ENCODE measurements at regions not wholly inside any gene's neighbourhood (a gene's known extent, or its start where the extent isn't known, plus 50 kb on each side); places are given as distances from the start of the nearest gene placed in this dataset.
"Not testable (repeated sequence)": the region's sequence is repeated elsewhere in the genome, so short reads cannot be mapped to it uniquely, and the experiment has no call there.

DNA sequence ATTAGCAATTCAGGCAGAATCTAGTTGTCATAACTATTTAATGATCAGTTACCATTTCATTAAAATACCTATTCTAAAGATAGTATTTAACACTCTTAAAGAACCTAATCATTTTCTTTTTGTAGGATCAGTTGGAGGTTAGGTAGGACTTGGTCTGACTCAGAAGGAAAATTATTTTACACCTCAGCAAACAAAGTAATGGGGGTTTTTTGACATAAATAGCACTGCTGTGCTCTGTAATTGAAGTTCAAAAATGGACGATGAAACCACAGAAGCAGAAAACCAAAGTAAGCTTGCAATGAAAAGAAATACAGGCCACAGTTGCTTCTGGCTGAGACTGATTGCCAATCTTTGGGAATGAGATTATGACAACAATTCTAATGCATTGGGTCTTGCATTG is 187.0 kb upstream of the TRPM3 start:
- Histone ChIP-seq H3K27me3 (ENCODE audit: control insufficient read depth in 3 of 3, insufficient read depth in 3 of 3, low read length in 3 of 3) (no peaks in the 10 kb centered on the region), H3K36me3 (ENCODE audit: control insufficient read depth in 3 of 3, insufficient read depth in 3 of 3, low read length in 3 of 3) (no peaks in the 10 kb centered on the region), H3K27ac (ENCODE audit: low read depth, low read length) (no peak overlapping the region), H3K4me1 (ENCODE audit: control insufficient read depth in 3 of 3, insufficient read depth in 3 of 3, low read length in 3 of 3) (no peaks in the 10 kb centered on the region), H3K9ac (ENCODE audit: low read depth in 1 of 3, low read length in 3 of 3) (no peak overlapping the region), H3K9me3 (ENCODE audit: control insufficient read depth in 3 of 3, low read length in 3 of 3) (no peaks in the 10 kb centered on the region), H3K4me3 (ENCODE audit: low read length in 3 of 3) (no peak overlapping the region)

DNA sequence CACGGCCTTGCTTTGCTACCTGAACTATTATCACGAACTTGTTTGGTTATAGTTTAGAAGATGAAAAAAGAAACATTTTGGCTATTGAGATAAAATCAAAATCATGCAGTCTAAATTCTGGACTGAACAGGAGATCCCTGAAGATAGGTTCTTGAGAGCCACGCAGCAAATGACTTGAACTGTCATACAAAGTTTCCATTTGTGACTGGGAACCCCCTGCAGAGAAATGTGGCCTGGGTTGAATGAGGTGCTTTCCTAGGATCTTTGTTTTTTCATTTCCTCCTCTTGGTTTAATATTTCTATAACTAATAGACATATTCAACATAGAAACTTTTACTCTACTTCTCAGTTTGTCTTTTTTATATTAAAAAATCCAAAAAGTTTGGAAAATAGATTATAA is 184.7 kb upstream of the TRPM3 start:
- Histone ChIP-seq H3K36me3 (ENCODE audit: control insufficient read depth in 3 of 3, insufficient read depth in 3 of 3, low read length in 3 of 3) (no peaks in the 10 kb centered on the region), H3K27me3 (ENCODE audit: control insufficient read depth in 3 of 3, insufficient read depth in 3 of 3, low read length in 3 of 3) (no peaks in the 10 kb centered on the region), H3K9me3 (ENCODE audit: control insufficient read depth in 3 of 3, low read length in 3 of 3) (no peaks in the 10 kb centered on the region), H3K4me3 (ENCODE audit: low read length in 3 of 3) (no peak overlapping the region), H3K27ac (ENCODE audit: low read depth, low read length) (no peak overlapping the region), H3K9ac (ENCODE audit: low read depth in 1 of 3, low read length in 3 of 3) (no peak overlapping the region), H3K4me1 (ENCODE audit: control insufficient read depth in 3 of 3, insufficient read depth in 3 of 3, low read length in 3 of 3) (no peaks in the 10 kb centered on the region)

DNA sequence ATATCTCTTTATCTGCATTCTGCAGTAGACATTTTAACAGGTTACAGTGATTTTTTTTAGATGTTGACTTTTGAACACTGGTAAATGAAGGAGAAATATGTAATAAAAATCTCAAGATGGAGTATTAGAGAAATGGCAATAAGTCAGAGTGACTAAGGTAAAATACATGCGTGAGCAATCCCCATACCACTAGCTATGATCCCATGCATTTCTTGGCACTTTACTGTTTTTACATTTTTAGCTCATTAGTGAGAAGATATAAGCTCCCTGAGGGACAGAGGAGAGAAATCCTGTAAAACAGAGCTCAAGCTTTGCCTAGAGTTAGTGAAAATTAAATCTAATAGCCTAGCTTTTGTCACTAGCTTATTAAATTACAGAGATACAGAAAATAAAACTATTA is 181.9 kb upstream of the TRPM3 start:
- Histone ChIP-seq H3K9ac (ENCODE audit: low read depth in 1 of 3, low read length in 3 of 3) (no peak overlapping the region), H3K9me3 (ENCODE audit: control insufficient read depth in 3 of 3, low read length in 3 of 3) (no peaks in the 10 kb centered on the region), H3K27ac (ENCODE audit: low read depth, low read length) (no peak overlapping the region), H3K36me3 (ENCODE audit: control insufficient read depth in 3 of 3, insufficient read depth in 3 of 3, low read length in 3 of 3) (no peaks in the 10 kb centered on the region), H3K4me3 (ENCODE audit: low read length in 3 of 3) (no peak overlapping the region), H3K27me3 (ENCODE audit: control insufficient read depth in 3 of 3, insufficient read depth in 3 of 3, low read length in 3 of 3) (no peaks in the 10 kb centered on the region), H3K4me1 (ENCODE audit: control insufficient read depth in 3 of 3, insufficient read depth in 3 of 3, low read length in 3 of 3) (no peaks in the 10 kb centered on the region)

DNA sequence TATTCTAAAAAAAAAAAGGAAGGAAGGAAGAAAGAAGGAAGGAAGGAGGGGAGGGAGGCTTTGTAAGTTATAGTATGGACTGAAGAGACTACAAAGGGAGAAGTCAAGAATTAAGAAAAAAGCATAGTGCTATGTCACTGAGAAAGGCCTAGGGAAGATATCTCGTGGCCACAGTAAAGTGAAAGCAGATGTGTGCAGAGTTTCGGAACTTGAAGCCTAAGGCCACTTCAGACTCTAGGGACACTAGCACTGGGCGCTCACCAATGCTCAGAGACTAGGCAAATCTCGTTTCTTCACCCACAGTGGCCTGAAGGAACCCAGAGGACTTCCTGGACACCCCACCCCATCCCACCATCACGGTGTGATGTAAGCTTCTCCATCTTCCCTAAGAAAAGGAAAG is 181.4 kb upstream of the TRPM3 start:
- Histone ChIP-seq H3K9me3 (ENCODE audit: control insufficient read depth in 3 of 3, low read length in 3 of 3) (no peaks in the 10 kb centered on the region), H3K4me3 (ENCODE audit: low read length in 3 of 3) (no peak overlapping the region), H3K36me3 (ENCODE audit: control insufficient read depth in 3 of 3, insufficient read depth in 3 of 3, low read length in 3 of 3) (no peaks in the 10 kb centered on the region), H3K27ac (ENCODE audit: low read depth, low read length) (no peak overlapping the region), H3K9ac (ENCODE audit: low read depth in 1 of 3, low read length in 3 of 3) (no peak overlapping the region), H3K27me3 (ENCODE audit: control insufficient read depth in 3 of 3, insufficient read depth in 3 of 3, low read length in 3 of 3) (no peaks in the 10 kb centered on the region), H3K4me1 (ENCODE audit: control insufficient read depth in 3 of 3, insufficient read depth in 3 of 3, low read length in 3 of 3) (no peaks in the 10 kb centered on the region)

DNA sequence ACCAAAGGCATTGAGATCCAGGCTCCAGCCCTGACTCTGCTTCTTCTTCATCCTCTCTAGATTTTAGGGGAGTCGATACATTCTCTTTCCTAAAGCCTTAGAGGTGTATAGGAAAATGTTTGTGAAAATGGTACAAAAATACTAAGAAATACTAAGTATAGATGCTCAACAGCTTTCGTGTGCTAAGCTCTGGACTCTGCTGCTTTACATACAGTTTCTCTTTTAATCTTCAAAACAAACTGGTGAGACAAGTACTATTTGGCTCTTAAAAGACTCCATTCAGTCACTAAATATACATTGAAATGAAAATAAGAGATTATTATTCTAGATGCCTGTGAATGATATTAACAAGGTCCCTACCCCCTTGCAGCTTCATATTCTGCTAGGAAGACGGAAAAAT is 174.5 kb upstream of the TRPM3 start:
- Histone ChIP-seq H3K4me1 (ENCODE audit: control insufficient read depth in 3 of 3, insufficient read depth in 3 of 3, low read length in 3 of 3) (no peaks in the 10 kb centered on the region), H3K27me3 (ENCODE audit: control insufficient read depth in 3 of 3, insufficient read depth in 3 of 3, low read length in 3 of 3) (no peaks in the 10 kb centered on the region)

DNA sequence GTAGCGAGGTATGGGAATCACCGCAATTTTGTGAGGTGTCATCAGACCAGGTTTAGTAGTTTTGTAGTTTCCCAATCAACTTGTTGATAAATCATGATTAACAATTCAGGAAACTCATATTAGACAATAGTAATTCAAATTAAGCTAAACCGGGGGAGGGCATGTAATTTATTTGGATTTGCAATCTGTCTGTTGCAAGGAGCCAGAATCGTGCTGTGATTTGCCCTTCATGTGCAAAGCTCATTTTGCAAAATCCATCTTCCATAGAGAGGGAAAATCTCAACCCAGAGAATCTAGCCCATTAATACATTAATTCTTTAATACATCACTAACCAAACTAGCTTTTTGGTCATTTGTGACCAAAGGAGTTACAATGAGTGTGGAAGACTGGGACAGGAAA is 164.7 kb upstream of the TRPM3 start:
- H3K9me3 ChIP-seq (ENCODE audit: control insufficient read depth in 3 of 3, low read length in 3 of 3) = no peaks in the 10 kb centered on the region
- H3K4me3 ChIP-seq (ENCODE audit: low read length in 3 of 3) = no peak overlapping the region
- no peak overlapping the region for H3K9ac ChIP-seq (ENCODE audit: low read depth in 1 of 3, low read length in 3 of 3)
- H3K27me3 ChIP-seq (ENCODE audit: control insufficient read depth in 3 of 3, insufficient read depth in 3 of 3, low read length in 3 of 3) = no peaks in the 10 kb centered on the region
- H3K4me1 ChIP-seq (ENCODE audit: control insufficient read depth in 3 of 3, insufficient read depth in 3 of 3, low read length in 3 of 3) = no peaks in the 10 kb centered on the region
- H3K36me3 ChIP-seq (ENCODE audit: control insufficient read depth in 3 of 3, insufficient read depth in 3 of 3, low read length in 3 of 3) = no peaks in the 10 kb centered on the region
- no peak overlapping the region for H3K27ac ChIP-seq (ENCODE audit: low read depth, low read length)

More for the DNA sequence above, 174.5 kb upstream of the TRPM3 start:
- Histone ChIP-seq H3K36me3 (ENCODE audit: control insufficient read depth in 3 of 3, insufficient read depth in 3 of 3, low read length in 3 of 3) (no peaks in the 10 kb centered on the region), H3K27ac (ENCODE audit: low read depth, low read length) (no peak overlapping the region), H3K9me3 (ENCODE audit: control insufficient read depth in 3 of 3, low read length in 3 of 3) (no peaks in the 10 kb centered on the region), H3K4me3 (ENCODE audit: low read length in 3 of 3) (no peak overlapping the region), H3K9ac (ENCODE audit: low read depth in 1 of 3, low read length in 3 of 3) (no peak overlapping the region)

DNA sequence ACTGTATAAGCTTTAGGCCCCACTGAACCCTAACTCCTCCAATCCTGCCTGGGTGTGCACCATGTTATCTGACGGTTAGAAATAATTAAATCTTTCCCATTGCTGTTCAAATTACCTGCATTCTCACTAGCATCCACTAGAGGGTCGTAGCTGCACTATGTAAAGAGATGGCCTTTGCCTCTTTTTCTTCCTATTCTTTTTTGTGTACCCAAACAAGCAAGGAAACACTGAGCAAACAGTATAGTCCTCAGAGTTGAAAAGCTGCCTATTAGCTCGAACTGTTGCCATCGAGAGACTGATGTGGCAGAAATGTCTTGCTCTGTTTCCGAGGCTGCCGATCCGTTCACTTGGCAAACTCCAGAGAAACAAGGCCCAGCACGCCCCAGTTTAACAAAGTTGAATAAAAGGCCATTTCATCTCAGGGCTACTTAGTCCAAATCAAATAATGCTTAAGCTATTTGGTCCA is 163.8 kb upstream of the TRPM3 start:
- no peaks in the 10 kb centered on the region for H3K36me3 ChIP-seq (ENCODE audit: control insufficient read depth in 3 of 3, insufficient read depth in 3 of 3, low read length in 3 of 3)
- peak overlapping the region in 1 of 3 donors; percentile 14 for H3K4me3 ChIP-seq (ENCODE audit: low read length in 3 of 3)
- H3K27ac ChIP-seq (ENCODE audit: low read depth, low read length) = no peak overlapping the region
- peak overlapping the region in 1 of 3 donors; percentile 7 for H3K9ac ChIP-seq (ENCODE audit: low read depth in 1 of 3, low read length in 3 of 3)
- no peaks in the 10 kb centered on the region for H3K9me3 ChIP-seq (ENCODE audit: control insufficient read depth in 3 of 3, low read length in 3 of 3)
- H3K4me1 ChIP-seq (ENCODE audit: control insufficient read depth in 3 of 3, insufficient read depth in 3 of 3, low read length in 3 of 3) = no peaks in the 10 kb centered on the region
- no peaks in the 10 kb centered on the region for H3K27me3 ChIP-seq (ENCODE audit: control insufficient read depth in 3 of 3, insufficient read depth in 3 of 3, low read length in 3 of 3)

DNA sequence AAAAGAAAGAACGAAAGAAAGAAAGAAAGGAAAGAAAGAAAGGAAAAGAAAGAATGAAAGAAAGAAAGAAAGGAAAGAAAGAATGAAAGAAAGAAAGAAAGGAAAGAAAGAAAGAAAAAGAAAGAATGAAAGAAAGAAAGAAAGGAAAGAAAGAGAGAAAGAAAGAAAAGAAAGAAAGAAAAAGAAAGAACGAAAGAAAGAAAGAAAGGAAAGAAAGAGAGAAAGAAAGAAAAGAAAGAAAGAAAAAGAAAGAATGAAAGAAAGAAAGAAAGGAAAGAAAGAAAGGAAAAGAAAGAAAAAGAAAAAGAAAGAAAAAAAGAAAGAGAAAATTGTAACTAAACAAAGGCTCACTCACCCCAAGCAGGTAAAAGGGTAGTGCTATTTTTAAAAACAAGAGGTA is 160.7 kb upstream of the TRPM3 start:
- not testable (repeated sequence) for H3K36me3 ChIP-seq (ENCODE audit: control insufficient read depth in 3 of 3, insufficient read depth in 3 of 3, low read length in 3 of 3); H3K27ac ChIP-seq (ENCODE audit: low read depth, low read length); H3K4me1 ChIP-seq (ENCODE audit: control insufficient read depth in 3 of 3, insufficient read depth in 3 of 3, low read length in 3 of 3); H3K9ac ChIP-seq (ENCODE audit: low read depth in 1 of 3, low read length in 3 of 3); H3K27me3 ChIP-seq (ENCODE audit: control insufficient read depth in 3 of 3, insufficient read depth in 3 of 3, low read length in 3 of 3); H3K9me3 ChIP-seq (ENCODE audit: control insufficient read depth in 3 of 3, low read length in 3 of 3); H3K4me3 ChIP-seq (ENCODE audit: low read length in 3 of 3)

DNA sequence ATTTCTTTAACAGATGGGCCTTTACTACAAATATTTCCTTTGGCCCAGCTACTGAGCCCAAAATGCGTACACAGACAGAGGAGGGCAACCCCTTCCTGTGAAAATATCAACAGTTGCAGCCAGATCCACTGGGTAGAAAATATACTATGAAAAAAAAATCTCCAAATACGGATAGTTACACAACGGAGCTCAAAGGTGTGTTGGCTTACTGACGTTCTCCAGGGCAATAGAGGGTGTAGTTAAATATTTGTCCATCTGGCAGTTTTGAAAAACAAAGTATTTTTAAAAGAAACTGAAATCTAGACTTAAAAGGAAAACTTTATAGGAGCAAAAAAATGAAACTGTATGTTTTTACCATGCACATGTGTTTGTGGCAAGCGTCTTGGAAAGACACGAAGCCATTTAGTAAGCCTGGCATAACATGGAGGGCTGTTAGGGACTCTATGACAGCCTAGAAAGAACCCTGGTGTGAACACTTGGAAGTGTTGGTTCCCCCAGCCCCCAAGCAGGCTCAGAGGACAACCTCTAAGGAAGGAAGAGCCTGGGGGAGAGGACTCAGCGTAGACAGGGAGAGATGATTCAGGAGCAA is 157.8 kb upstream of the TRPM3 start:
- H3K27me3 ChIP-seq (ENCODE audit: control insufficient read depth in 3 of 3, insufficient read depth in 3 of 3, low read length in 3 of 3) = no peaks in the 10 kb centered on the region
- no peak overlapping the region for H3K27ac ChIP-seq (ENCODE audit: low read depth, low read length)
- H3K4me3 ChIP-seq (ENCODE audit: low read length in 3 of 3) = no peak overlapping the region
- H3K36me3 ChIP-seq (ENCODE audit: control insufficient read depth in 3 of 3, insufficient read depth in 3 of 3, low read length in 3 of 3) = no peaks in the 10 kb centered on the region
- H3K9me3 ChIP-seq (ENCODE audit: control insufficient read depth in 3 of 3, low read length in 3 of 3) = no peaks in the 10 kb centered on the region
- no peak overlapping the region for H3K9ac ChIP-seq (ENCODE audit: low read depth in 1 of 3, low read length in 3 of 3)
- no peaks in the 10 kb centered on the region for H3K4me1 ChIP-seq (ENCODE audit: control insufficient read depth in 3 of 3, insufficient read depth in 3 of 3, low read length in 3 of 3)

DNA sequence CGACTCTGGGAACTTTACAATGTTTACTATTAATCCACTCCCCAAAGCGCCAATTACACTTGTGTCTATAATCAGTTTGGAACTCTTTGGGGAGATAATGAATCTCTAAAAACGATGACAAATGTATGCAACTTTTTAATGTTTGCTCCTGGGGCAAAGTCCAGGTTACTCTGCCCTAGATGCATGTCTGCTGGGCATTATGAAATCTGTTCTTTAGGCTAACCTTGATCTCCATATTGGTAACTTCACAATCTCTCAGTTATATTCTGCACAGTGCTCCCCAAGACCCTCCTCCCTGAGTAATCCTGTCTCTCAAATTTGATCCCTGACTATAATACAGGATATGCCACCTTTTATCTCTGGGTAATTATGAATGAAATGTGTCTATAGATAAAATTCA is 152.2 kb upstream of the TRPM3 start:
- no peaks in the 10 kb centered on the region for H3K4me1 ChIP-seq (ENCODE audit: control insufficient read depth in 3 of 3, insufficient read depth in 3 of 3, low read length in 3 of 3)
- H3K27me3 ChIP-seq (ENCODE audit: control insufficient read depth in 3 of 3, insufficient read depth in 3 of 3, low read length in 3 of 3) = no peaks in the 10 kb centered on the region
- no peak overlapping the region for H3K4me3 ChIP-seq (ENCODE audit: low read length in 3 of 3)
- H3K36me3 ChIP-seq (ENCODE audit: control insufficient read depth in 3 of 3, insufficient read depth in 3 of 3, low read length in 3 of 3) = no peaks in the 10 kb centered on the region
- no peaks in the 10 kb centered on the region for H3K9me3 ChIP-seq (ENCODE audit: control insufficient read depth in 3 of 3, low read length in 3 of 3)
- no peak overlapping the region for H3K9ac ChIP-seq (ENCODE audit: low read depth in 1 of 3, low read length in 3 of 3)
- H3K27ac ChIP-seq (ENCODE audit: low read depth, low read length) = no peak overlapping the region

DNA sequence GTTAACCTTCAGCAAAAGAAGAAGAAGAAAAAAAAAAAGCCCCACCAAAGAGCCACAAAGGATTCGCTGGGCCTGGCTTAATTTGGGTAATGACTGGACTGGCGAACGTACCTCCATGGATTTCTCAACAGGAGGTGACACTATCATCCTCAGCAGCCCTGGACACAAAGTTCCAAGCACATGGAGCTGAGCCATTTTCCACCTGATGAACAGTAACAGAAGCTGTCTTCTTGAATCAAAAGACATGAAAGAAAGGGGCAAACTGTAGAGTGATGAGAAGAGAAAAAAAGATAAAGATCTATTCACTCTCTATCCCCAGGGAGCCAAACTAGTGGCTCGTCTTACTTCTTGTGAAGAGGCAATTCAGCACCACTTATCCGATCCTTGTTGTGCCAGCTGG is 150.2 kb upstream of the TRPM3 start:
- Histone ChIP-seq H3K4me3 (ENCODE audit: low read length in 3 of 3) (no peak overlapping the region), H3K27ac (ENCODE audit: low read depth, low read length) (no peak overlapping the region), H3K9me3 (ENCODE audit: control insufficient read depth in 3 of 3, low read length in 3 of 3) (no peaks in the 10 kb centered on the region), H3K27me3 (ENCODE audit: control insufficient read depth in 3 of 3, insufficient read depth in 3 of 3, low read length in 3 of 3) (no peaks in the 10 kb centered on the region), H3K4me1 (ENCODE audit: control insufficient read depth in 3 of 3, insufficient read depth in 3 of 3, low read length in 3 of 3) (no peaks in the 10 kb centered on the region), H3K9ac (ENCODE audit: low read depth in 1 of 3, low read length in 3 of 3) (no peak overlapping the region), H3K36me3 (ENCODE audit: control insufficient read depth in 3 of 3, insufficient read depth in 3 of 3, low read length in 3 of 3) (no peaks in the 10 kb centered on the region)
